SHP77 treated with DMSO at 0.1 percent for 48 hours (cell line): ENCODE measurements at regions not wholly inside any gene's neighbourhood (a gene's known extent, or its start where the extent isn't known, plus 50 kb on each side); places are given as distances from the start of the nearest gene placed in this dataset.

Experiments
- DNase-seq: peaks from one replicate; lab custom pipeline; 2025; lab: John Stamatoyannopoulos, UW

DNA sequence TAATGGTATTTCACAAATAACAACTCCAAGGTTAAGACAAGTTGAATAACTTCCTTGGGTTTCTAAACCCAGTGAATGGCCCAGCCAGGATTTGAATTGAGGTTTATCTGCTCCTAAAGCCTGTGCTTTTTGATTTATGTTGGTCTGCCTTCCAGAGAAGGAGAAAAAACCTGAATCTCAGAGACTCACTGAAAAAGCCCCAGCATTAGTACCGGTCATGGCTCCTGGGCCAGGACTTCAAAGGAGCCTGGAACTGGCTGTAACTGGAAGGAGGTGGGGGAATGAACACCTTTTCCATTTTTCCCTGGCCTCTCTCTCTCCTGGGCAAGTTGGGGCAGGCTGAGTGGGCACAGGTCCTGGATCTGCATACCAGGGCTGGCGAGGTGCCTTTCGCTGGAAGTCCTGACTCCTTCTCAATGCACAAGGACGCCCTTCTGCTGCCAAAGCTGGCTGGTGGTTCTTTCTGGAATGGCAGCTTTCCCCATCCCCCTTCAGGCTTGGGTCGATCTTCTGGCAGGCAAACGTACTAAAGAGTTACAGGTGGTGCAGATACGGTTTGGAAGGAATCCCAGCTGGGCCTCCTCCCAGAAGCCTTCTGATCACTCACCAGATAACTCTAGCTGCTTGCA lies 268.2 kb downstream of the PTEN start:
- DNase-seq, result no peak

DNA sequence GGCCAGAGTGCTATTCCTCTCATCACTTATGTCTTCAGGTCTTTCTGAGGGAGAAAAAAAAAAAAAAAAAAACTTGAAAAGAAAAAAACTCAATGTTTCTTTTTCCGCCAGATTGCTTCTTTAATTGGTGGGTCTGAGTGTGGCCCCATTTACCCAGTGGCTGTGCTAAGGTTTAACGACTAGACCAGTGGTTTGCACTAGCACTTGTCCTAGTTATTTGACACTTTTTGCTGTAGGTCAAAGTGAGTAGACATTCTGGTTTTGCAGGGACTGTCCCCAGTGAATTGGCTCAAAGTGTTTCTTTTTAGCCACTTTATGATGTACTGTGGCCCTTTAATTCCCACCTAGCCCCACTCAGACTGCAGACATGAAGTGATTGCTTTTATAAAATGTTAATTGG lies 273.3 kb downstream of the PTEN start:
- DNase-seq, result no peak

DNA sequence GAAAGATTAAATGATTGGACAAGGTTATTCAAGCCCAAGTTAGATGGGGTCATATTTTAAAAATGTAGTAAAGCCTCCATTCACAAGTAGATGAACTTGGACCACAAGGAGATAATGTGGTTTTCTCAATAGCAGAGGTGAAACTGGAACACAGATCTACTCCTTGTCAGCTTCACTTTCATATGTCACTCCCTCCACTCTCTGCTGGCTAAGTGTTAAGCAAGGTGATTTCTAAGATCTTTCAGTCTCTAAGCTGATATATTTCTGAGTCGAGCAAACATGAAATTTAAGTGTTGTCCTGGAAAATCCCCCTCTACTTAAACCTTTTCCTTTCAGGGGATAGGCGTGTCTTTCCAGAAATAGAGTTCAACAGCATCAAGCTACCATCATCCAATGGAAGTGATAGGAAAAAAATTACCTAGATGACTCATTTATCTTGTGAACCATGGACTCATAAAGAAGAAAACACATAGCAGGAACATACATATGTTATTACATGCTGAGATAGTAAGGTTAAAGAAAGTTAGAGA lies 275.0 kb downstream of the PTEN start:
- DNase-seq, result no peak

DNA sequence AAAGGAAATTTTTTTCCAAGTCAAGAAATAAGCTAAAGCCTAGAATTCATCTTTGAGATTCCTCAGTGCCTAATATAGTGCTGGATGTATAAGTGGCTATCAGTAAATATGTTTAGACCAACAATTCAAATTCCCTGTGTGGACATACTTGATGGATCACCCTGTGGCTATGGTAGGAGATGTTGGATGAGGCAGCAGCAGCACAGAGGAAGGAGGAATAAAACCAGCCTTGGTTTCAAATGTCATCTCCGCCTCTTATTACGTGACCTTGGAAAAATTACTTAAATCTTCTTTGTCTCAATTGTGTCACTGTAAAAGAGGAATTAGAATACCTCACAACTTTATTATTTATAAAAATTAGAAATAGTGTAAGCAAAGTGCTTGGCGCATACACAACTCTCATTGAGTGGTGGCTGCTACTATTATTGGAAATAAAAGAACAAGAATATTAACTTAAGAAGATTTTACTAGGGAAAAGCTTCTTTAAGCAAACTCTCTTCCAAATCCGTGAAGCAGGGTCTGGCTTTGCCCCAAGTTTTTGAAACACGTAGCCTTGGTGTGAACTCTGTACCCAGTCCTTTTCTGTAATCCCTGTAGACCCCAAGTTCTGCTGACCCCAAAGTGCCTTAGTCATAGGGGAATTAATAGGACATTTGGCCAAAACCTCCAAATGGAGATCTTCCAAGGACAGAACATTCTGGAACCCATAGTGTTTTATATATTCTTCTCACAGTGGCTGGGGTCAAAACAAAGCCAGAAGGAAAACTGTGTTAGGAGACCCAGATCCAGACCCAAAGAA lies 283.8 kb downstream of the PTEN start:
- DNase-seq, result no peak

DNA sequence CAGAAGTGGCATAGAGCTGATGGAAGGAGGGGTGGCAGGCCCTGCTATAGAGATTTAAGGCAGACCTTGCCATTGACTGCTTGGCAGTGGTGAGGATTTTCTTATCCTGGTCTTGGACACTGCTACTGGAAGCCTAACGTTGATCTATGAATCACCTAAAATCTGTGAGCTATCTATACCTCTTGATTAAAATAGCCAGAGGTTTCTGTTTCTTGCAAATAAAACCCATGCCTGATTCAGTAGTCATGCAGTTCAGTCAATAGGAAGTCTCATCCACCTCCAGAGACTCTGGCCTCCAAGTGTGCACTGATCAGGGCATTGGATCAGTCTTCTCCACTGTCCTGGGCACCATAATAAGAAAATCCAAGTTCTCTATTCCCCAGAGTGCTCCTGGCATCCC lies 286.5 kb downstream of the PTEN start:
- no peak for DNase-seq

DNA sequence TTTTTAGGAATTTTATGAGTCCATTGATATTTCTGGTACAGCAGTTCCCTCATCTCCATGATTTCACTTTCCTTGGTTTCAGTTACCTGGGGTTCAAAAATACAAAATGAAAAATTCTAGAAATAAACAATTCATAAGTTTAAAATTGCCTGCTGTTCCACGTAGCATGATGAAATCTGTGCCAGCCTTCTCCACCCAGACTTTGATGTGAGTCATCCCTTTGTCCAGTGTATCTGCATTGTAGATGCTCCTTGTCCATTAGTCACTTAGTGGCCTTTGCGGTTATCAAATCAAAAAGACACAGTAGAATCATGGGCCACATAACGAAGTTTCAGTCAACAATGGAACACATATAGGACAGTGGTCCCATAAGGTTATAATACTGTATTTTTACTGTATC lies 286.9 kb downstream of the PTEN start:
- no peak for DNase-seq

DNA sequence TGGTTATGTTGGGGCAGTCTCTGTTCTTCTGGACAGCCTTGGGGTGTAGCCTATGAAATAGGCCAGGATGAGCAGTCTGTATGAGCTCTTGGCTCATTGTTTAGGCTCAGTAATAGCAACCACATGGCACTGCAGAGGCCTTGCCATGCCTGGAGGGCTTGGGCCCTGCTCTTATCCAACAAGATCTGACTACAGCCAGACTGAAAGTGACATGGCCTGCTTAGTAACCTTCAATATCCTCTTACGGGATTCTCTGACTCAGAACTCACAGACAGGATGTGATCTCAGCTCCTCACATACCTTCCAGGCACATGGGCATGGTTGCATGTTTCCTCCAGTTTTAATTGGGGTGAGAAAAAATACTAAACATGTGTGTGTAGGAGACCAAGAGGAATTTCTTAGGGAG lies 289.3 kb downstream of the PTEN start:
- no peak for DNase-seq

DNA sequence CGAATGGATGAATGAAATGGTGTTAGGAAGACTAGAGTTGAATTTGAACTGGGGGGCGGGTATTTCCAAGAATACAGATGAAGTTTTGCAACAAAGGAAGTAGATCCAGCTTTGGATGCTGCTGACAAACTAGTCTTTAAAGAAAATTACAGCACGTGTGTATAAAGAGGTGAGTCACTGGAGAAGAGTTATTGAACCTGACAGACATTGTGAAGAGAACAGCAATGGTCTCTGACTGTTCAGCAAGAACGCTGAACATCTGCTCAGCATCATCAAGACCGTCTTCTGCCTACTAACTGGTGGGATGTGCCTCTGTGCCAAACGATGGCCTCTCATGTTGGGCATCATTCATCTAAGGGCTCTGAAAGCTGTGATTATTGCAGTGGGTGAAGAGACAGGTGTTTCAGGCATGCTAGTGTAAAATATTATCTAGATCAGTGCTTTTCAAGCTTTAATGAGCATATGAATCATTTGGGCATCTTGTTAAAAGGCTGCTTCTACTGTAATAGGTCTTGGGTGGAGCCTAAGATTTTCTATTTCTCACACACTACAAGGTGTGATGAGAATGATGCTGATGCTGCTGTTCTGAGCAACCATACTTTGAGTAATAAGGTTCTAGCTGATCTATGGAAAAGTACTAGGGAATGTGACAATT lies 291.3 kb downstream of the PTEN start:
- no peak for DNase-seq

DNA sequence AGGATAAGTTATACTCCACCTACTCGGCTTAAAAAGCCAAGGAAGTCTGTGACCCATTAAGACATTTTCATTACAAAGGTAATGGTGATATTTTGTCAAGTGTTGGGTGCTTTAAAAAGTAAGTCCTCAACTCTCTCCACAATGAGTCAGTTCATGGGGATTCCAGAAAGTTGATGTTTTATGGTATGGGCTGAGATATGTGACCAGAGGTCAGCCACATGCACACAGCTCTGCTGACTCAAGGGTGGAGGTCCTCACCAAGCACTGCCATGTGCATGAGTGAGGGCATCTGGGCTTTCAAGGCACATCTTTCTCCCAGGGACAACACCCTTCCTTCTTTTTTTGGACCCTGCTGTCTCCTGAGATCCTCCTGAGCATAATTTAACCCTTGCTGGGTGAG lies 292.9 kb downstream of the PTEN start:
- DNase-seq, result no peak

DNA sequence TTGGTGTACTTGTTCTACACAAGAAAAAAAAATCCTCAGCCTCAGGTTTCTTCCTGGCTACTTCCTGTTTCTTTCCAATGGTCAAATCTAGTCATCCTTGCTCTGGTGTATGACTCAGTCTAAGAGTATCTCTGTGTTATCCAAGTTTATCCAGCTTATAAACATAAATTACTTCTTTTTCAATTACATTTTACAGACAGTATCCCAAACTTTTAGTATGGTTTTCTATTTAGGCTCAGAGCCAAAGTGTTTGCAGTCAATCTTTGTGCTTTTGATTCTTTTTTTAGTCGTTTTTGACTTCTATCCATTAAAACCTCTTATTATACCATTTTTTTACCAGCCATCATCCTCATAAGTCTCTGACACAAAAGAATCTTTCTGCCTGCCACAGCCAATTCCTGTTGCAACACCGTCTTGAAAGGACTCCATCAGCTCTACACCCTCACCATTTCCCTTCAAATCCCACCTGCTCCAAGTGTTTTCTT lies 294.6 kb downstream of the PTEN start:
- DNase-seq, result no peak

DNA sequence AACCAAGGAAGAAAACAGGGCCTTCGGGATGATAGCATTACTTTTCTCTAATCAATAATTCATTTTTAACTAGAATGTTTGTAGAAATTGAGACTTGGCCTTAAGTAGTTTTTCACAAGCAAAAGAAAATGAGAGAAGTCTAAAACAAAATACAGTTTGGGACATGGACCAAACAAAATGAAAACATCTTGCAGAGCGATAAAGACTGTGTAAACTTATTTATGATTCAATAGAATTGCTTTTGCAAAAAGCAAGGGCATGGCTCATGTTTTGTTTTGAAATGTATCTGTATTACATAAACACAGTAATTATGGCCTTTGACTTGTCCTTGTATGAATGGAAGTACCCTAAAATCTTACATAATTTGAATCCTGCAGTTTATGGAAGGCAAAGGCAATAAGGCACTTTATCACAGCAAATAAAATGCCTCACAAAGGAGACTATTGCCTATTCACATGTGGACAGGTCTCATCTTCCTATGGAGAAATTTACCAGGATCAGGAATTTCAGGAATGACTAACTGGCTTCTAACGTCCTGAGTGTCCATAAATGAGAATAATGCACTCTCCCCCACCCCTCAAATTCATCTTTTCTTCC lies 295.2 kb downstream of the PTEN start:
- no peak for DNase-seq

DNA sequence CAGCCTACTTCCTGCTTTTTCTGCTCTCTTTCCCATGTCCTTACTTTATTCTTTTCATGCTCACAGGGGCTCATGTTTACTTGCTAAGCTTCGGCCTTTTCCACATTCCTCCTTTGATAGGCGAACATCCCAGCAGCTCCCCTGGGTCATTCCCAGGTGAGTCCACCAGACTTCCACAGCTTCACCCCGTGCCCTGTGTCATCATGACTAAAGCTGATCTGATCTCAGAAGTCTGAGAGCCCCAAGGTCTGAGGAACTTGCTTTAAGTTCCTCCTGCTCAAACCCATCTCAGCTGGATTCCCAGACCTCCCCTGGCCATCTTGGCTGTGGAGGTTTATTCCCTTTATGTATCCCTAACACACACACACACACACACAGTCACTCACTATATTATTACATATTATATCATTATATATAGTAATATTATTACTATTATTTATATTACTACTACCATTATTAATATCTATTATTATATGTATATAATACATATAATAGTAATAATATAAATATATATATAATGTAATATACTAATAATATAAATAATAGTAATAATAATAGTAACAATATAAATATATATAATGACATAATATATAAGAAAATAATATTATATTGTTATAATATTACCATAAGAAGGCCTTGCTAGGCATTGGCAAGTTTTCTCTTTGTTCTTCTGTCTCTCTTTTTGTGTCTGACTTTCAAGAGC lies 295.9 kb downstream of the PTEN start:
- no peak for DNase-seq

DNA sequence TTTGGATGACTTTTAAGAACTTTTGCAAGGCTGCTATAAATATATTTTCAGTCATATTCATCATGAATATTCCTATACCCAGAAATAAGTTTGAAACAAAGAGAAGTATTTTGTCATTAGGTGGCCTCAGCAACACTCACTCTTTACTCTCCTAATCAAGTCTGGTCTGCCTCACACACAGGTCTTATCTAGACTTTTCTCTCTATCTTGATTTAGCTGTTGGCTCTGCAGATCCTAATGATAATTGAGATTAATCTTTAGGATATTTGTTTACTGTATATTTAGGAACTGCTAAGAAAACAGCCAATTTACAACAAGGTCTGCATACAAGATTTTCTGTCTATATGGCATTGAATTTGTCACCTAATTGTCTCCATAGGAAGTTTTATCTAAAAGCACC lies 297.6 kb downstream of the PTEN start:
- no peak for DNase-seq

DNA sequence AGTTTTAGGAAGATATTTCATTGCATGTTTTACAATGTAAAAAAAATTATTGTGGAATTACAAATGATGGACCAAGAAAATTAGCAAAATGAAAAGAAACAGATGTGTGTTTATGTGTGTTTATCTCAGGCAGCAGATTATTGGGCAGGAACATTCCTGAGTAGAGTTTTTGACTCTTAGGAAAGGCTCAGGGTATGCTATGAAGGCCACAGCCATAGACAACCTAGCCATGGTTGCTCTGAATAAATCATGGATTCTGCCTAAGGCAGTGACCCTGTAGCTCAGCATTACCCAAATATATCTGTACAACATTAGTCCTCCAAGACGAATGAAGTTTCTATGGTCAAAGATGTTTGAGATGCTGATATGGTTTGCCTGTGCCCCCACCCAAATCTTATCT lies 298.3 kb downstream of the PTEN start:
- no peak for DNase-seq

DNA sequence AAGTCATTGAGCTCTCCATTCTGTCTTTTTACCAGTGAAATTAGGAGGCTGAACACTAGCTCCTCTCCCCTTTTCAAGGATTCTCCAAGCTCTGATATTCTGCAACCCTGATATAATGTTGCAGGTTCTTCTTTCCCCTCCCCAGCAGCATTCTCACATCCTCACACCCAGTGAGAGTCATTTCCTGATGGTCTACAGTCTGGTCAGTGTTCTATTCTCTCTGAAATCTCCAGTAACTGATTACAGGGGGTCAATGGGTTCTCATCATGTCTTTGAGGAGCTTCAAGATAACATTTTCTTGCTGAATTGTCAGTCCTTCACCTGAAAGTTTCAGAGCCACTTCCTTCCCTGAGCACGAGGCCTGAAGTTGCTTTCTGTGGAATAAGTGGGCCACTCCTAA lies 299.4 kb downstream of the PTEN start:
- DNase-seq, result no peak

DNA sequence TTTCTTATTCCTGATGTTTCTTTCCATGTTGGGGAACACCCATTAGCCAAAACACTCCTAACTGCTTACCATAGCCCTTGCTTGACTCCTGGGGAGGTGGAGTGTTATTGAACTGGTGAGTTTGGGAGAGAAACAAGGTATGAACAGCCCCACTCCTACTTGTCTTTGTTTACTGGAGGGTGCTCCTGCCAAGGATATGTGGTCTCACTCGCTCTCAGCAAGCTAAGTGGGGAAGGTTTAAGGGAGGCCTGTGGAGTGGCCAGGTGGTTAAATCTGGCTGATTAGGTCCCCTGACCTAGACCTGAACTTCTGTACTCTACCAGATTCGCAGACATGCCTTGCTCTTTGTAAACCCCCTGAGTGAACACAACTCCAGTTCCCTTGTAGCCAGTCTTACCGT lies 300.1 kb downstream of the PTEN start:
- no peak for DNase-seq

DNA sequence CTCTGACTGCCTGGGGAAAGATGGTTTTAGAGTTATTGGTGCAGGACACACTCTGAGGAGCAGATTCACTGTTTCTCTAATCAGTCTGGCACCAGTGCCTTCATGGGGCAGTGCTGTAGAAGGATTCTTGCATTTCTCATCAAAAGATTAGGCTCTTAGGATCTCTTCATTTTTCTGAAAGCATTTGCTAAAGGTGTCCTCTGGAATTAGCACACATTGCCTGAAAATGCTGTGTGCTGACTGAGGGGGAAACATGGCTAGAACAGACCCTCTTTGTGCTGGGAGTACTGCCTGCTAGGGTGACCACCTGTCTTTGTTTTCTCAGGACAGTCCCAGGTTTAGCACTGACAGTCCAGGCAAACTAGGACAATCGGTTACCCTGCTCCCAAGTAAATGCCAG lies 301.0 kb downstream of the PTEN start:
- no peak for DNase-seq

DNA sequence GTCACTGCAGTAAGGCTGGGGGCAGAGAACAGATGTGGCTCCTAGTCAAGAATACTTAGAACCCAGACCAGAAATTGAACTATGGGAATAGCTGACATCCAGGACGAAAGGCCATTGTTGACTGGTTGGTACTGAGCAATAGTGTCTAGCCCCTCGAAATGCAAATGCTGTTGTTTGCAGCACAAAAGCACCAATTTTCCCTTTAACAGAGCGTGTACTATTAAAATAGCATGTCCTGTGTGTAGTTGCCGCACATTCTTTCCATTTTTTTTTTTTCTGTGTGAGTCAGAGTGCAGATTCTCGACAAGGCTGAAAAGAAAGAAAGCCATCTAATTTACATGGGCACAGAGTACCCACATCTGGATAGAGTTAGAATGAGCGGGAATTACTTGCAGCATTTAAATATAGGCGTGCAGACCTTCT lies 302.4 kb downstream of the PTEN start:
- no peak for DNase-seq

DNA sequence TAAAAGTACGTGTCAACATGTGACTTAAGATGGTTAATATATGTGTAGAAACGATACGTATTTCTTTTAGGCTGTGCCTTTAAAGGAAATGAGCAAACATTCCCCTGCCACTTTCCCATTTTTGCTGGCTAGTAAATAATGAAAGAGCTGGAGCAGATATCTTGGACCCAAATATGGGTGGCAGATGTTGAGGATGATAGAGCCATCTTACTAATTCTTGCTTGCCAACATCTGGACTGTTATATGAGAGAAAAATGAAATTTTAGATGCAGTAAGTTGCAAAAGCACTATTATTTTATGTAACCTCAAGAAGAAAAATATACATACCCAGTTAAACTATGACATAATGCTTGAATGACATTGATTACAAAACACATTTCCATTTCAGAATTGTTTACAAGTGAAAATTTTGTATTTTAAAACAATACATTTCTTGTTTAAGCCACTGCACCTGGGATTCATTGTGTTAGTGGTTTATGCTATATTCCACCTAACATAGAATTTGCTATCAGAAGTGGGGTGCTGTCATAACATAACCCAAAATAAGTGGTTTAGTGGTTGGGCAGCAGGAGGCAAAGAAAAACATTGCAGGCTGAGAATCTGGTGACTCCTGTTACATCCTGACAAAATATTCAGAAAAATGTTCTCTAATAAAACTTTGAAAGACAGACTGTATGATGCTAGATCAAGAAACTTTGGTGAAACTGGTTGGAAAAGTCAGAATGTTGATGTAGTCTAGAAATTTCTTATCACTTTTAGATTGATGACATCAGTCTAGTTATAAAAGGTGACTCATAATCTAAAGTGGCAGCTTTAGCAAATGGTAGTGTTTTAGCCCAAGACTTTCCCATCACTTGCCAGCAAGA lies 305.0 kb downstream of the PTEN start:
- no peak for DNase-seq

DNA sequence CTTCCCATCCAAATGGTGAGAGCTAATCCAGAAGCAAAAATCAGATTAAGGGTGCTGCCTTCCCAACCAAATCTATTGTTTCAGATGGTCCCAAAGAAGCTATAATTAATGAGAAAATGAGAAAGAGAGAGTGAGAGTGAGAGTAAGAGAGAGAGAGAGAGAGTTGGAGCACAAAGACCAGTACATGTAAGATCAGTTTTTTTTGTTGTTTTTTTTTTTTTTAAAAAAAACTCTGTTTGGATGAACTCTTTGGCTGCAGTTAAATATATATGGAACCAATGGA lies 305.6 kb downstream of the PTEN start:
- no peak for DNase-seq

DNA sequence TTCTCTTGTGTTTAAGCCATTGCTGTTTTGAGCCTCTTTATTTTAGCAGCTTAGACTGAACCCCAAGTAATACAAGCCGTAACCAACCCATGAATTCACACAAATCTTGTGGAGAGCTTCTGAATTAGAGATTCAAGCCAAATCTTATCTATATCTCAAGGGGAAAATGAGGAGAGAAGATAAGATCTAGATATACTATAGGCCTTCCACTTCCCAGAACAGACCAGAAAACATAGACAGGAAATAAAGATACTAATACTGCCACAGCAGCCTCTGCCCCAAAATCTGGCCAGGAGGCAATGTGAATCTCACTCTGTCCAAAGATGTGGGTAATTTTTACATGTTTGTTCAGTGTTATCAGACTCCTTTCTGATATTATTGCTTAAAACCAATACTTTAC lies 307.2 kb downstream of the PTEN start:
- DNase-seq, result no peak
